GM19395 (cell line): ENCODE measurements at regions not wholly inside any gene's neighbourhood (a gene's known extent, or its start where the extent isn't known, plus 50 kb on each side); places are given as distances from the start of the nearest gene placed in this dataset.
"Not testable (repeated sequence)": the region's sequence is repeated elsewhere in the genome, so short reads cannot be mapped to it uniquely, and the experiment has no call there.

Experiments
- ATAC-seq: cut with Tn5 transposase; IDR thresholded peaks from one replicate; pipeline ENCODE4 v1.9.1; 2021; ENCODE audit warnings: mild to moderate bottlenecking, moderate library complexity; ENCODE audit not compliant: unreplicated experiment

- no peak for ATAC-seq
Measured at GRCh38 chr14:58752289-58752688, 114.5 kb downstream of the DACT1 start.

- ATAC-seq: no peak
Measured at GRCh38 chr14:58752771-58753201, 115.0 kb downstream of the DACT1 start.

- ATAC-seq: no peak
Measured at GRCh38 chr14:58755031-58755925, 117.5 kb downstream of the DACT1 start.

GRCh38 chr14:58760121-58760520 is 122.4 kb downstream of the DACT1 start:
- no peak for ATAC-seq

- ATAC-seq: no peak
Measured at GRCh38 chr14:58762629-58763028, 124.9 kb downstream of the DACT1 start.

GRCh38 chr14:58763210-58763609 is 125.4 kb downstream of the DACT1 start:
- no peak for ATAC-seq

GRCh38 chr14:58765418-58765831 is 127.7 kb downstream of the DACT1 start:
- no peak for ATAC-seq

GRCh38 chr14:58765843-58766242 is 128.1 kb downstream of the DACT1 start:
- ATAC-seq: no peak

GRCh38 chr14:58769011-58769643 is 131.4 kb downstream of the DACT1 start:
- ATAC-seq: no peak

- ATAC-seq: no peak
Measured at GRCh38 chr14:58769771-58770170, 132.0 kb downstream of the DACT1 start.

GRCh38 chr14:58770491-58770982 is 132.8 kb downstream of the DACT1 start:
- no peak for ATAC-seq

- no peak for ATAC-seq
Measured at GRCh38 chr14:58771016-58771415, 133.3 kb downstream of the DACT1 start.

- no peak for ATAC-seq
Measured at GRCh38 chr14:58772116-58772515, 134.4 kb downstream of the DACT1 start.

GRCh38 chr14:58772794-58773620 is 135.2 kb downstream of the DACT1 start:
- no peak for ATAC-seq

GRCh38 chr14:58774531-58774930 is 136.8 kb downstream of the DACT1 start:
- no peak for ATAC-seq

GRCh38 chr14:58775130-58775529 is 137.4 kb downstream of the DACT1 start:
- not testable (repeated sequence) for ATAC-seq

- no peak for ATAC-seq
Measured at GRCh38 chr14:58776516-58776915, 138.8 kb downstream of the DACT1 start.

GRCh38 chr14:58777541-58777979 is 139.8 kb downstream of the DACT1 start:
- ATAC-seq: no peak

- ATAC-seq: no peak
Measured at GRCh38 chr14:58778202-58778601, 140.4 kb downstream of the DACT1 start.

- ATAC-seq: no peak
Measured at GRCh38 chr14:58779376-58779775, 141.6 kb downstream of the DACT1 start.

GRCh38 chr14:58780185-58780584 is 142.4 kb downstream of the DACT1 start:
- no peak for ATAC-seq
